Peyer's patch (tissue), 4 donors: ENCODE measurements at regions not wholly inside any gene's neighbourhood (a gene's known extent, or its start where the extent isn't known, plus 50 kb on each side); places are given as distances from the start of the nearest gene placed in this dataset.

ENCODE experiments used
- CTCF ChIP-seq, 6 experiments: fragments of 450-650 bp in 4 of 6; fragments of 200-600 bp in 2 of 6; sonication (generic) in 1 of 6; IDR thresholded peaks; one replicate each; pipeline ENCODE4 v1.5.1; 2017 to 2019; ENCODE audit warnings: antibody characterized with exemption in 6 of 6, mild to moderate bottlenecking in 3 of 6, moderate library complexity in 1 of 6
- POLR2A ChIP-seq, 2 donors: fragments of 450-650 bp; IDR thresholded peaks; one replicate each; pipeline ENCODE4 v1.5.1; 2017; ENCODE audit warnings: antibody characterized with exemption in 2 of 2, mild to moderate bottlenecking in 2 of 2, moderate library complexity in 2 of 2

GRCh38 chr1:36729289-36729688 is 246.6 kb upstream of the CSF3R start:
- TF ChIP-seq CTCF (IDR thresholded peaks at IDR 0.05) (no peak), POLR2A (IDR thresholded peaks at IDR 0.05) (no peak)
